ENCODE measurements at regions not wholly inside any gene's neighbourhood (a gene's known extent, or its start where the extent isn't known, plus 50 kb on each side); places are given as distances from the start of the nearest gene placed in this dataset.

- TF ChIP-seq CTCF (conservative IDR thresholded peaks at IDR 0.05; ENCODE audit: low read length) (no peak), EZH2phosphoT487 (IDR thresholded peaks at IDR 0.05; ENCODE audit: borderline replicate concordance, low read depth, low read length) (no peak)
Measured at GRCh38 chr21:35120631-35121180, 71.6 kb upstream of the RUNX1 start.

Data from OCI-LY7 (cell line).